T-helper 2 cell treated with Interferon-gamma antibody and Interleukin-4, amounts not matched to agents 100 ng/mL and 5 ng/mL, for 36 hours (primary cell): ENCODE measurements at regions not wholly inside any gene's neighbourhood (a gene's known extent, or its start where the extent isn't known, plus 50 kb on each side); places are given as distances from the start of the nearest gene placed in this dataset.

Source experiments
- intact Hi-C: fragments of 100-400 bp; cut with micrococcal nuclease; formaldehyde crosslinking; loops from one replicate; pipeline ENCODE4 v1.15.1; 2023

DNA sequence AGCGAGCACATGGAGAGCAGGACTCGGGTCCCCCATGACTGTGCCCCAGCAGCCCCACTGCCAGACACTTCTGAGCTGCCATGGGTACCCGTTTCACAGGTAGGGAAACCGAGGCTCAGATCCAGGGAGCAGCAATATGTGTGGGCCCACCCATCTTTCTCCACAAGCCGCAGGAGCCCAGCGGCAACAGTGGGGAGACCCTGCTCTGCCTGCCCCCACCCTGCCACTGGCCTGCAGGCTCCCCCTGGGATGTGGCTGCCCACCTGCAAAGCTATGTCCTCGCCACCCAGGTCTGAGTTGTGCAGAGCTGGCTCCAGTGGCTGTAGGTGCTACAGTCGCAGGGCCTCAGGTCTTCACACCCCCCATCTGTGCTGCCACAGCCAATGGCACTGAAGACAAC lies 50.6 kb upstream of the C1QTNF9B start:
- intact Hi-C loops = no loop called here

DNA sequence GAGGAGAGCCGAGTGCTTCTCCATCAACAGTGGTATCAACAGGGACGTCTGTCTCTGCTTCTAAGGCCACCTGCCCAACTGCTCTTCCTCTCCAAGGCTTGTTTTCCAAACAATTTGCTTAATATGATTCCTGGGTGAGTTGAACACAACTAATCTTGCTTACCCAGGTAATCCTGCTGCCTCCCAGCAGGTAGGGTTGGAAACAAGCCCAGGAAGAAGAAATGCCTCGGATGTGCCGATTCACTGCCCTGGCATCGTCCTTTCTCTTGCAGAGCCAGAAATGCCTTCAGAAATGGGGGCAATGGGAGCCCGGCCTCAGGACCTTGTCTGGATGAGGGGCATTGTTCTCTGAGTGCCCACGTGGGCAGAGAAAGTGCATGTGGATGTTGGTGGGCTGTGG lies 51.9 kb upstream of the C1QTNF9B start:
- intact Hi-C loops = no loop called here

DNA sequence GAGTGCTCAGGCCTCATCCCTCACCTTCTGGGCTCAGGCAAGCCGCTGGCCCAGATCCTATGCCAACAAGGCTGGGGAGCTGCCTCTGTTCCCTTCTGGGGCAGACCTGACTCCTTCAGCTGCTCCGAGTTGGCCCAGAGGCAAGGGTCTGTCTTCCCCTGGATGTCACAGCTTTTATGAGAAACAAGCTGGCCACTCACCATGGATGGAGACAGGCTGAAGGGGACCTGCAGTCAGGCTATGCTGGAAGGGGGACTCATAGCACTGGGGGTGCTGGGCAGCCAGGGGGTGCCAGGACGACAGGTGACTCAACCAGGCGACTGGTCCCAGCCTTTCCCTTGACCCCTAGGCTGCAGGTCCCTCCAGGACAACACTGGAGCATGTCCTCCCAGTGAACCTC lies 52.4 kb upstream of the C1QTNF9B start:
- intact Hi-C loops = no loop called here

DNA sequence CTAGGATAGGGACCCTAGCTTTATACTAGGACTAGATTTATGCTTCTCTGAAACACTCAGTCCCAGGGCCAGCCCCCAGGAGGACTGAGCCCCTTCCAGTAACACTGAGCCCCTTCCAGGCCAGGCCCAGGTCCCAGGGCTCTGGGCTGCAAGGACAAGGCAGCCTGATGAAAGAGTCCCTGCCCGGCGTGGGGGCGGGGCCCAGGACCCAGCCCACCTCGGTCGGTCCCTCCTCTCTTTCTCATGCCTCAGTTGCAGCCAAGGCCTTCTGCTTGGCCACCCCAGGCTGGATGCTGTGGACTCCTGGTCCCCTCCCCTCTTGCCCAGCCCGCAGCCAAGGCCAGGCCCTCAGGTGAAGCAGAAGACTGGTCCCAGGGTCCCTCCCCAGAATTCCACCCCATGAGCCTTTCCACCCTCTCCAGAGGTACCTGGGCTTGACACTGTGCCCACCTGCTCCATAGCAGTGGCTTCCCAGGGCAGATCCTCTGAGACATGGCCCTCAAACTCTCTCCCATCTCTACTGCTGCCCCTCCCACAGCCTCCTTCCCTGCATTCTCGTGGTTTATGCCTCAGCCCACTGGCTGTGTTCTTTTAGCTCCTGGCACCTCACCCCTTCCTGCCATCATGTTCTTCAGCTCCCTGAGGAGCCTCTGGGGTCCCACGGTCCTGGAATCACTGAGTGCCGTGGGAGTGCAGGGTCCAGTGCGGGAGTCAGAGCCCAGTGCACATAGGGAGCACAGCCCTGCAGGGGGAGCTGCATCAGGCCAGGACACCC lies 53.6 kb upstream of the C1QTNF9B start:
- intact Hi-C loops = no loop called here

DNA sequence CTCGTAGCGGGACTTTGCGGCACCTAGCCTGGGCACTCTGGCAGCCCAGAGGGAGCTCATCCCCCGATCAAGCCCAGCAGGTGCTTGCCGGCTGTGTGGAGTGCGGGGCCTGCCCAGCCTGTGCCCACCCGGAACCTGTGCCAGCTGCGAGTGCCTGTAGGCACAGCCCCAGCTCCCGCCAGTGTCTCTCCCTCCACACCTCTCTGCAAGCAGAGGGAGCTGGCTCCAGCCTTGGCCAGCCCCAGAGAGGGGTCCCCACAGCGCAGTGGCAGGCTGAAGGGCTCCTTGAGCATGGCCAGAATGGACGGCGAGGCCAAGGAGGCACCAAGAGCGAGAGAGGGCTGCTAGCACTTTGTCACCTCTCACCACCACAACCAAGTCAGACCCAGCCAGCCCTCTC lies 55.5 kb upstream of the C1QTNF9B start:
- intact Hi-C loops = no loop called here

DNA sequence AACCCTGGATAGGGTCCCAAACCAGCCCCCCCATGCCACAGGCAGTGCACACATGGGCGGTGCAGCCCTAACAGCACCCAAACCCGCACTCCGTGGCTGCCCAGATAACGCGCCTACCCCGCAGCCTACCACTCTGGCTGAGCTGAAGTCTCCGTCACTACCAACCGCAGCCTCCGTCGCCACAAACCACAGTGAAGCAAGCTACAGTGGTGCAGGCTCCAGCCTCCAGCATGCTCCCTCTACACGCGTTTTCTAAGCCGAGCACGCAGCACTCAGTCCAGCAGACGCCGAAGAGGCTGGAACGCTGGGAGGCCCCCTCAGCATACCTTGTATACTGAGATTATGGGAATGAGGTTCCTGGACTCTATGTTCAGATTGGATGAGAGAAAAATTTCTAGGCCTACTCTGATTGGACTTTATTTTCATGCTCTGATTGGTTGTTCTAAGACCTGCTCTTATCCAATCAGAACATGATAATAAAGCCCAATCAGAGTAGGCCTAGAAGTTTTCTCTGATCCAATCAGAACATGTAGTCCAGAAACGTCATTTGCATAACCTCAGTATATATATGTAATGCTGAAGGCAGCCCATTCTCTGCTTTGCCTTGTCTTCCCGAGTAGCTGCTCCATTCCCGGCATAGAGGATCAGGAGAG lies 56.7 kb upstream of the C1QTNF9B start:
- intact Hi-C loops = no loop called here

DNA sequence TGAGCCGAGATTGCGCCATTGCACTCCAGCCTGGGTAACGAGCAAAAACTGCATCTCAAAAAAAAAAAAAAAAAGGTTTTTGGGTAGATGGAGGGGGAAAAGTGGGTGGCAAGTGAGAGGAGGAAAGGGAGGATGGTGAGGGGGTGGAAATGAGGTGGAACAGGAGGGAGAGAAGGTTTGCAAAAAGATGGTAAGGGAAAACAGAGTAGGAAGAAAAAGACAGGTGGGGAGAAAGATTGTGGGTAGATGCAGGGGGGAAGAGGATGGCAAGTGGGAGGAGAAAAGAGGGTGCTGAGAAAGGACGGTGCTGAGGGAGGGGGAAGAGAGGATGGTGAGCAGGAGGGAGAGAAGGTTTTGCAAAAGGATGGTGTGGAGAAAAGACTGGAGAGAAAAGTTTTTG lies 57.8 kb upstream of the C1QTNF9B start:
- intact Hi-C loops = no loop called here

DNA sequence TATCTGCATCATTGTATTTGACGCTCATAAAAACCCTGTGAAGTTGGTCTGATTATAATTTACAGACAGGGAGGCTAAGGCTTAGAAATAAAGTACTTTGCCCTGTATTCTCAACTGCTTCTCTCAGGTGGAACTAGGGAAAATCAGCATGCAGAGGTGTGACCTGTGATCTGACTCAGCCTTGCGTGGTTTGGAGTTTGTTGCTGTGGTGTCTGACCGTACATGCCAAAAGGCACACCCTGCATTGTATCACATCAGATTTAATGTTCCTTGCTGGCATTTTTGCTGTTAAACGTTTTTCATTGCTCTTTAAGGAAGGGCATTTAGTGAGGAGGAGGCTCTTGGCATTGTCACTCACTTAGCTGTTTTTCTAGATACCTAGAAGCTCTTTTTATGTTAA lies 58.8 kb upstream of the C1QTNF9B start:
- intact Hi-C loops = no loop called here

DNA sequence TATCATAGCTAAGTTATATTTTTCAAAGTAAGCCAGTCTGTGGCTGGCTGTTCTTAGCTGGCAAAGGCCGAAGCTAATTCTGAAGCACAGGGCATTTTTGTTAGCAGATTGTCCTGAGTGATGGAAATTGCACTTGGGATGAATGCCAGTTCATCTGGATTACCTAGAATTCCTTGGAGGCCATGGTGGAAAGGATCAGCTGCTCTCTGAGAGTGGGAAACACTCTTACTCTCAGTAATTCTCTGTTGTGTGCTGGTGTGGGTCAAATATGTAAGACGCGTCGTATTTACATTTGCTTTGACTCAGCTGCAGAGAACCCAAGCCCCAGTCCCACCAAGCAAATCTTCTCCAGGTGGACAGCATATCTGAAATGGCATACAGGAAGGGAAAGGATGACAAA lies 60.7 kb upstream of the C1QTNF9B start:
- intact Hi-C loops = no loop called here

DNA sequence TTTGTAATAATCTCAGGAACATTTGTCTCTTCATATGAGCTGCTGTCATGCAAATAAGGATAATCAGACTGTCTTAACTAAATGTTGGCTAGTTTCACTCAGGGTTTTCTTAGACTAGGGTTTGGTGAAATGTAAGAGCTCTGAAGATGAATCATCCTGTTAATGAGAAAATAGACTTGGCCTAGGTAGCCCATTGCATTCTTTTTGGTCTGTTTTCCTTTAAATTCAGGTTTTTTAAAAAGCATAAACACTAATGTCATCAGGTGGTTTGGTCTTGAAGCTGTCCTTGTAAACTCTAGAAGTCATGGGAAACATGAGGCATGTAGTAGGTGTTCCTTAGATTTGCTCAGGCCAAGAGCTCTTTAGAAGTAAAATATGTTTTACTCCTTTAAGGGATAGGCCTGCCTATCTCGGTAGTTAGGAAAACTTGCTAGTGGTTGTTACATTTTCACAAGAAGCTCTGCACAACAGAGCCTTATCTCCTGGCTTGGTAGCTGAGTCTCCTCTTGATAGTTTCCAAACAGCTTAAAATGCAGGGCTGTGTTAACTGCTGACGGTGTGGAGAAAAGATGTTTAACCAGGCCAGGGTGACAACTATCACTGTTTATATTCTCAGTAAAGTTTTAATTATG lies 62.0 kb upstream of the C1QTNF9B start:
- intact Hi-C loops = no loop called here

DNA sequence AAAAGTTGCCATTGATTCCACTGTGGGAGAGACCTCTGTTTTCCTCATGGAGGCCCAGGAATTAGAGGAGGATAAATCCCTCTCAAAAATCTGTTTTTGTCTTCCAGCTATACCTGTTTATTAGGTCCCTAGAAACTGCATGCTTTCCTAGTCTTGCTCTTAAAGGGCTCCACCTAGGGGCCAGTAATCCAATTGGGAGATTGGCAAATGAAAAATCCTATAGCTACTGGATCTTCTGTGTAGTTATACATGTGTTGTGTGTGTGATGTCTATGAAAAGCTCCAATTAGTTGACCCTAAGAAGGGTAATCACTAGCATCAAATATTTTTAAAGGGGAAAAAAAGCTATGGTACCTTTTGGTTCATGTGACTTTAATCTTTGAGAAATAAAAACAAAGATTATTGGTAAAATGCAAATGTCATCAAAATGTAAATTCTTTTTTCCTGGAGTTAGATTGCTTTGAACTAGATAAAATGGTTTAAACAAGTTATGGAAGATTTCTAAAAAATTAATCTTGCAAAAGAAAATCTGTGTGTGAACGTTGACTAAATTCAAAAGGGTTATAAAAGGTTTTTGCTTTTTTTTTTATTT lies 63.4 kb upstream of the C1QTNF9B start:
- intact Hi-C loops = loop anchor here (1.0 to 10.0 kb wide), 2 partner anchors 39 to 386 kb away; partner anchors contain the start of gene TNFRSF19

DNA sequence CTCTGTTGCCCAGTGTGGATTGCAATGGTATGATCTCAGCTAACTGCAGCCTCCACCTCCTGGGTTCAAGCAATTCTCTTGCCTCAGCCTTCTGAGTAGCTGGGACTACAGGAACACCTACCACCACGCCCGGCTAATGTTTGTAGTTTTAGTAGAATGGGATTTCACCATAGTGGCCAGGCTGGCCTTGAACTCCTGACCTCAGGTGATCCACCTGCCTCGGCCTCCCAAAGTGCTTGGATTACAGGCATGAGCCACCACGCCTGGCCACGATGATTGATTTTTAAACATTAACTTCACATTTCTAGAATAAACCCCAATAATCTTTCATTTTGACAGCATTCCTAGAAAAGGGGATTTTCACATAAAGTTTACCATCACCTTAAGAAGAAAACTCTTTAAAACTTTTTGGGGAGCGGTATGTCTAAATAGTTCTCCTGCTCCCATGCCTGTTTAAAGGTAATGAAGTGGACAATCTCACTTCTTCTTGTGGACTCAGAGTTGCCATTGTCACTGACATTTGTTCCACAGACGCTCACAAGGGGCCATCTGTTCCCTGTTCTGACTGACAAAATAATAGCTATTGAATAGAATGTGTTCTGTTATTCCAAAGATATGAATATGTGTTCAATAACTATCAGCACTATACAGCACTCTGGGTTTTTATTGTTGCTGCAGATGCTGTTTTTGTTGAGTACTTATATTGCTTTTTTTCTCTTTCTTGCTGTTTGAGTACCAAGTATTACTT lies 66.1 kb upstream of the C1QTNF9B start:
- intact Hi-C loops = loop anchor here (10.0 kb wide), 1 partner anchor 389 kb away; the partner anchor contains the start of gene TNFRSF19

DNA sequence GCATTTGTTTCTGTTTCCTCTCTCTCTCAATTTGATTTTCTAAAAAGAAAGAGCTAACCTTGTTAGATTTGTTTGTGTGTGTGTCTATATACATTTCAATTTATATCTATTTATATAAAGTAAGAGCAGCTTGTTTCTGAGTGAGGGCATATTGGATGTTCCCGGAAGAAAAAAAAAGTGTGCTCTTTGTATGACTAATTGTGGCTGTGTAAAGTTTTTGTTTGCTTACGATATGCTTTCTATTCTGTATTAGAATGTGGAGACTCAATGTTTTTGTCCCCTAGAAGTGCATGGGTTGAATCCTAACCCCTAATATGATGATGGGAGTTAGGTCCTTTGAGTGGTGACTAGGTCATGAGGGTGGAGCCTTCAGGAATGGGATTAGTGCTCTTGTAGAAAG lies 66.6 kb upstream of the C1QTNF9B start:
- intact Hi-C loops = loop anchor here (10.0 kb wide), 1 partner anchor 389 kb away; the partner anchor contains the start of gene TNFRSF19

DNA sequence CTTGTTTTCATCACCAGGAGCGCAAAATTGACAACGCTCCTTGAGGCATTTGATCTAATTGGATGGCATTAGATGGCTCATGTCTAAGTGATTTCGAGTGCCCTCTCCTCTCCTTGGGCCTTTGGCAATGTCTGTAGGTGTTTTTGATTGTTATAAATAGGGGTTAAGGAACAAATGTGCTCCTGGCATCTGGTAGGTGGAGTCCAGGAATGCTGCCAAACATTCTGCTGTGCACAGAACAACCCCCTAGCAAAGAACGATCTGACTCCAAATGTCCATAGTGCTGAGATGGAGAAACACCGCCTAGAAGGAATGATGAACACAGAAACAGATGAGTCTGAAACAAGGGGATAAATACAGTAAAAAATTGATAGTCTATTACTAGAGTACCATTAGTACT lies 68.0 kb upstream of the C1QTNF9B start:
- intact Hi-C loops = loop anchor here (10.0 kb wide), 1 partner anchor 391 kb away; the partner anchor contains the start of gene TNFRSF19

DNA sequence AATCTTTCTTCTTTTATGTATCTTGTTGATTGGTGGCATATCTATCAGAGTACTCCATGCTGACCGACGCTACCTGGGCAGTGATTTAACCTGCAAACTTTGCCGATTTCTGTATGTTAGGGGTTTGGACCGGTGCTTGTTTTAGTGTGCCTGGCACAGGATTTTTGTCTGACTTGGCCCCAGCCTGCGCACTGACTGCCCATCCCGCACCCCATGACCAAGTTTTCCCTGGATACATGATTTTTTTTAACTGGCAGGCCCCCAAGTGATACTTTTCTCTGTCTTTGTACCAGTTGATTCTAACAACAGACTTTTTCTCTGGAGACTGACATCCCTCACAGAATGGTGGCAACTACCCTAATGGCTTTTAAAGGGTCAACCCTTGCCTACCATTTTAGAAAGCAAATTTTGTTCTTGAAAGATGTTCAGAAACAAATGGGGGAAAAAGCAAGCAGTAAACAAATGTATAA lies 69.0 kb upstream of the C1QTNF9B start:
- intact Hi-C loops = loop anchor here (1.0 to 10.0 kb wide), 2 partner anchors 14 to 391 kb away; partner anchors contain the start of gene TNFRSF19

DNA sequence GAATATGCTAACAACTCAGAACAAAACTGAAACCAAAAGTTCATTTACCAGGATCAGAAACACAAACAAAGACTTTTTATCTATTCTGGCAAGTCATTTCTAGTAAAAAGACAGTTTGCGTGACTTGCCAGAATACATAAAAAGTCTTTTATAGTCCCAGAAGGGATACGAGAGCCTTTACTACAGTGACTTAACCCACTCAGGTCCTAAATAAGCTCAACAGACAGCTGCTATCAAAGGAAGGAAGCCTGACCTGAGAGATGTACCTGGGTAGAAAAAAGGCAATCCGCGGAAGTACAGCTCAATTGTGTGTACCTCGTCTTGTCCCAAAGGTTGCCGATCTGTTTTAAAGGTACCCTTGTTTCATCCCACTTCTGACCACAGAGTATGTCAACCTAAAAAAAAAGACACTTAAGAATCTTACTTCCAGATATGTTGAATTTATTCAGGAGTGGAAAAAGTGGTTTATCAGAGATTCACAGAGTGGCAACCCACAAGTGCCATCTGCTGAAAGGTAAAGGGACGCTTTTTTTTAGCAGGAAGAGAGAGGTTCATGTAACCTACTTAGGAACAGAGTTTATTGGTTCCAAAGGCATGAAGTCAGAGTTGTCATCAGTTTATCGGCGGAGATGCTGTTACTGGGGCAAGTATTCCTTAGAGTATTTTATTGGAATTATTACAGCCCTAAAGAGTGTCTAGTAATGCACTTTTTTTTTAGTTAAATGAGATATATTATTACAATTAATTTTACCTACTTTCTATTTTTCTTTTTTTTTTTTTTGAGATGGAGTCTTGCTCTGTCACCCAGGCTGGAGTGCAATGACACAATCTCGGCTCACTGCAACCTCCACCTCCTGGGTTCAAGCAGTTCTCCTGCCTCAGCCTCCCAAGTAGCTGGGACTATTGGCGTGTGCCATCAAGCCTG lies 69.7 kb upstream of the C1QTNF9B start:
- intact Hi-C loops = loop anchor here (1.0 to 10.0 kb wide), 2 partner anchors 13 to 392 kb away; partner anchors contain the start of gene TNFRSF19

DNA sequence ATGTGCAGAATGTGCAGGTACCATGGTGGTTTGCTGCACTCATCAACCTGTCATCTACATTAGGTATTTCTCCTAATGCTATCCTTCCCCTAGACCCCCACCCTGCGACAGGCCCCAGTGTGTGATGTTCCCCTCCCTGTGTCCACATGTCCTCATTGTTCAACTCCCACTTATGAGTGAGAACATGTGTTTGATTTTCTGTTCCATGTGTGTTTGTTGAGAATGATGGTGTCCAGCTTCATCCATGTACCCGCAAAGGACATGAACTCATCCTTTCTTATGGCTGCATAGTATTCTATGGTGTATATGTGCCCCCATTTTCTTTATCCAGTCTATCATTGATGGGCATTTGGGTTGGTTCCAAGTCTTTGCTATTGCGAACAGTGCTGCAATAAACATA lies 70.5 kb upstream of the C1QTNF9B start:
- intact Hi-C loops = loop anchor here (10.0 kb wide), 1 partner anchor 393 kb away; the partner anchor contains the start of gene TNFRSF19

DNA sequence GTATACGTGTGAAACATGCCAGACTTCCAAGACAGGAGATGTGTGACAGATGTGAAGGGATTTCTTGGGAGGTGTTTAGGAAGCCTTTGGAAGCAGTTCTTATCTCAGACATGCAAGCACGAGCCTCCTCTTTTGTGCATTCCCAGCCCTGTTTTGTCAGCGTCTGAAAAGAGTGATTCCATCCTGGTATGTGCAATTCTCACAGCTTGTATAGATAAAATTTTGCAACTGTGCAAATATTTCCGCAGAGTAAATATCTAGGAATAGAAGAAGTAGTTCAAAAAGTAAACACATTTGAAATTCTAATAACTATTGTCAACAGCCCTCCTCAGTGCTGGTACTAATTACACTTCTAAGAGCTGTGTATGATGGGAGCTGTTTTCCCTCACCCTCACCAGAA lies 72.3 kb upstream of the C1QTNF9B start:
- intact Hi-C loops = loop anchor here (10.0 kb wide), 1 partner anchor 395 kb away; the partner anchor contains the start of gene TNFRSF19

DNA sequence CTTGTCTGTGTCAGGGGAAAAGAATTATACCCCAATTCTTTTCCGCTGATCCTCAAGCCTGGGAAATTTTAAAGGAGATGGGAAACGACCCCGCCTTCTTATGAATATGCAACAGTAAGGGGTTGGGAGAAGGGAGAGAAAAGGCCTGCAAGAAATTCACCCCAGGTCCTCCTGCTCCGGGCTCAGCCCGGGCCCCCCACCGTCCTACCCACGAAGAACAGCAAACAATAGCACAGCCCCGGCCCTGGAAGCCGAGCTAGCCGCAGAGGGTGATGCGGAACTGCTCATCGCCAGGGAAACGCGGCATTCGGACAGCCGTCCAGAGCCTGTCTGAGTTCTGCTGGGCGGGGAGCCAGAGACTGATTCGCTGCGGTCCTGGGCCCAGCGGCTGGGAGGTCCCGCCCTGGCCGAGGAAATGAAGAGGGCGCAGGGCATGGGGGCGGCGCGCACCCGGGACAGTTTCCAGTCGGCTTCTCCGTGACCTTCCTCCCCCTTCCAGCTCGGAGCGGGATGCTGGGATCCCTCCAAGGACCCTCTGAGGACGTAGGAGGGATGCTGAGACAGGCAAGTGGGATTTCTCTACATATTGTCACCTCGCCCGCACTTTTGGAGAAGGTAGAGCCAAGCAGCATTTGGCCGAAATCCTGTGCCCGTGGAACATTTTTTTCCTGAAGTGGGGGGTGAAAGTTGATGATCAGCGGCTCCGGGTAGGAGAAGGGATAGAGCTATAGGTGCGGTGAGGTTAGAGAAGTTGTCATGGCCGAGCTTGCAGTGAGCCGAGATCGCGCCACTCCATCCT lies 82.3 kb upstream of the C1QTNF9B start:
- intact Hi-C loops = loop anchor here (1.0 to 5.0 kb wide), 3 partner anchors 13 to 181 kb away; partner anchors contain the start of gene SPATA13
